Heart right ventricle (tissue), 16 donors: ENCODE measurements at regions not wholly inside any gene's neighbourhood (a gene's known extent, or its start where the extent isn't known, plus 50 kb on each side); places are given as distances from the start of the nearest gene placed in this dataset.

Experiments used
- ATAC-seq, 8 donors: fragments of 200-7000 bp; cut with Tn5 transposase; one replicate each; pipeline ENCODE4 v1.9.1; 2020; ENCODE audit warnings: mild to moderate bottlenecking in 8 of 8, moderate library complexity in 8 of 8, moderate number of reproducible peaks in 1 of 8
- DNase-seq, 2 donors: peaks; one replicate each; pipeline ENCODE4 v3.0.0-alpha.2; 2020
- H3K27ac ChIP-seq, 10 donors: fragments of 200-600 bp; sonication (generic) in 2 of 10; one replicate each; pipeline versions ENCODE4 v1.5.0 to v1.8.0; 2020 to 2022; ENCODE audit warnings: mild to moderate bottlenecking in 3 of 10
- H3K27me3 ChIP-seq, 7 donors: fragments of 200-600 bp; one replicate each; pipeline ENCODE4 v1.8.0; 2021 to 2022; ENCODE audit warnings: mild to moderate bottlenecking in 2 of 7
- H3K36me3 ChIP-seq, 9 donors: fragments of 200-600 bp; sonication (generic) in 1 of 9; one replicate each; pipeline versions ENCODE4 v1.5.0 to v1.8.0; 2020 to 2022; ENCODE audit warnings: mild to moderate bottlenecking in 2 of 9
- H3K4me1 ChIP-seq, 9 donors: fragments of 200-600 bp; sonication (generic) in 1 of 9; one replicate each; pipeline versions ENCODE4 v1.5.0 to v1.8.0; 2020 to 2022; ENCODE audit warnings: mild to moderate bottlenecking in 4 of 9
- H3K4me3 ChIP-seq, 10 donors: fragments of 200-600 bp; sonication (generic) in 2 of 10; one replicate each; pipeline versions ENCODE4 v1.5.0 to v1.8.0; 2020 to 2022; ENCODE audit warnings: mild to moderate bottlenecking in 7 of 10, moderate library complexity in 2 of 10
- H3K9me3 ChIP-seq, 11 donors: fragments of 200-600 bp in 10 of 11; sonication (generic) in 2 of 11; one replicate each; pipeline versions ENCODE4 v1.5.0 to v1.8.0; 2013 to 2022; ENCODE audit warnings: mild to moderate bottlenecking in 2 of 11, control low read depth in 1 of 11, moderate library complexity in 1 of 11
- WGBS, 2 donors: extraction: QIAGEN DNeasy Blood & Tissue Kit; methylation state at CpG; one replicate each; pipeline ENCODE4 v1.1.7; 2013; ENCODE audit warnings: inconsistent platforms in 1 of 2; 5-methylcytosine and 5-hydroxymethylcytosine counted together
- intact Hi-C, 10 donors: fragments of 100-400 bp; cut with DNase I; formaldehyde crosslinking; loops; one replicate each; pipeline versions ENCODE4 v1.11.1 to v1.14.2; 2022
- TF ChIP-seq, protein P1 (sequence below), 9 donors: fragments of 200-600 bp; sonication (generic) in 2 of 9; IDR thresholded peaks; one replicate each; pipeline versions ENCODE4 v1.5.0 to v1.8.0; 2021 to 2022; ENCODE audit warnings: antibody characterized with exemption in 9 of 9, mild to moderate bottlenecking in 5 of 9, moderate library complexity in 1 of 9
- donor health status: Arrhythmogenic right ventricular cardiomyopathy.
- donor health status: ischemic (EF 13 %, LVEDD 7.1; RV severe dilation, severe dysfunction).
- donor health status: healthy with polysubstance abuse.
- donor health status: DM: no; HTN: yes; CAD: no.
- donor health status: DM: no; HTN: no; CAD: no.
- donor health status: ischemic (EF 25% LVEDD 6.9; RV normal size, moderate dysfunction).
- donor health status: ischemic (EF 25% LVEDD 5.7; RV mildly dilated, moderate dysfunction).
- donor health status: healthy.
- donor health status: DM: yes; HTN: yes; CAD: no.
- donor health status: Ischemic cardiomyopathy.
- donor health status: ischemic (EF 35%, LVEDD 5.7; RV mildly dilated, moderate dysfunction).
- donor health status: nonischemic (EF 11% LVEDD 7.7; RV severe dilation, severe dysfunction).
- donor health status: DM: yes; HTN: yes; CAD: no.
- donor health status: PGD.
- donor health status: ischemic (EF 29% LVEDD 5.4; RV normal size, mild dysfunction).
- donor health status: nonischemic (EF 23%, LVEDD 6.1; RV moderate dilation, normal function).

DNA sequence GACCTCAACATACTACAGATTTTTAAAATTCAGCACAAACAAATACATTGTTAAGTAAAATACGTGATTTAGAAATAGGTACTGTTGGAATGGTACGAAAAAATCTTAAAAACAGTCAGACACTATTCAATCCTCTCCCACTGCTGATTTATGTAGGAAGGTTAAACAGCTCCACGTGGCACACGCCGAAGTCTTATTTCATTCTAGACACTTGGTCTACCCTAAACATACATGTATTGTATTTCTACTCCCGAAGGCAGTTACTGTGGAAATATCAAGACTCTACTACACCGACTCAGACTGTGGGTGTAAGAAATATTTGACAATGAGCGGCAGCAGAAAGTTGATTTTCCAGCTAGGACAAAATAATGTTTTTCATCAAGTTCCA lies 130.6 kb downstream of the MPP7 start:
- no peak for ATAC-seq
- 89 to 95% methylated on average over 8 of the region's 8 CpGs for WGBS, 2 donors
- intact Hi-C loops, result loop anchor here in 6 of 10 donors (10.0 kb wide), 3 partner anchors 427 to 727 kb away; partner anchors contain the start of gene MKX (in 3 of the 6)
- Histone ChIP-seq H3K27ac (no peak overlapping the region), H3K4me3 (no peak overlapping the region), H3K9me3 (no peaks in the 10 kb centered on the region), H3K27me3 (no peaks in the 10 kb centered on the region), H3K4me1 (peaks cover 0 to 12% (median 0%) of the 10 kb centered on the region in 9 donors), H3K36me3 (no peaks in the 10 kb centered on the region)
- DNase-seq, result no peak
- TF ChIP-seq, protein P1, sequence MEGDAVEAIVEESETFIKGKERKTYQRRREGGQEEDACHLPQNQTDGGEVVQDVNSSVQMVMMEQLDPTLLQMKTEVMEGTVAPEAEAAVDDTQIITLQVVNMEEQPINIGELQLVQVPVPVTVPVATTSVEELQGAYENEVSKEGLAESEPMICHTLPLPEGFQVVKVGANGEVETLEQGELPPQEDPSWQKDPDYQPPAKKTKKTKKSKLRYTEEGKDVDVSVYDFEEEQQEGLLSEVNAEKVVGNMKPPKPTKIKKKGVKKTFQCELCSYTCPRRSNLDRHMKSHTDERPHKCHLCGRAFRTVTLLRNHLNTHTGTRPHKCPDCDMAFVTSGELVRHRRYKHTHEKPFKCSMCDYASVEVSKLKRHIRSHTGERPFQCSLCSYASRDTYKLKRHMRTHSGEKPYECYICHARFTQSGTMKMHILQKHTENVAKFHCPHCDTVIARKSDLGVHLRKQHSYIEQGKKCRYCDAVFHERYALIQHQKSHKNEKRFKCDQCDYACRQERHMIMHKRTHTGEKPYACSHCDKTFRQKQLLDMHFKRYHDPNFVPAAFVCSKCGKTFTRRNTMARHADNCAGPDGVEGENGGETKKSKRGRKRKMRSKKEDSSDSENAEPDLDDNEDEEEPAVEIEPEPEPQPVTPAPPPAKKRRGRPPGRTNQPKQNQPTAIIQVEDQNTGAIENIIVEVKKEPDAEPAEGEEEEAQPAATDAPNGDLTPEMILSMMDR (IDR thresholded peaks at IDR 0.05), result no peak

DNA sequence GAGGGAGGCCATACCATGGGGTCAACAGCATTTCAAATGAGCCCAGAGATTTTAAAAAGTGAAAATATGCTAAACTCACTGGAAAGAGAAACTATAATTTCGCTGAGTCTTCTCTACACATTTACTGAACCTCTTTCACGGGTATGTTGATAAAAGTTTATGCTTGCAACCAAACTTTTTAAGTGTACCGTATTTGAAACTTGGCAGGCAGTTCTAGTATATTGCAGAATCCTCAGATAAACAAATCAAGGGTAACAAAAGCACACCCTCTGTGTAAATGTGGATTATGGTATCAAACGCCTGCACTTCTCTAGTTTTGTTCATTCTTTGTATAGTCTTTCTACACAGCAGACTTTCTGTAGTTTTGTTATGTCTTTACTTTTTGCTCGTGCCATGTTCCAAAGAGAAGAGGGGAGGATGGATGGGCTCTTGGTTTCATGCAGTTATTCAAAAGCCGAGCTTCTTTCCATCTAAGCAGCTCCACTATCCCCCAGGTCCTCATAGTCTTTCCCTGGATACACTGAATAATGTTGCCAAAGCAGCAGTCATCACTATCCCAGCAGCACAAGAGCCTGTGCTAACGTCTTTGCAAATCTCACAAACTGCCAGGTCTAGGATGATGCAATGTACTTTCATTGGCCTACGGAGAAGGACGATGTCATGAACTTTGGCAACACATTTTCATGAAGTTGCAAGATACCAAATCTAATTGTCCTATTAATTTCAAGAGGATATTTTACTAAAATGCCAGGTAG lies 131.2 kb downstream of the MPP7 start:
- H3K9me3 ChIP-seq, result no peaks in the 10 kb centered on the region
- DNase-seq, result peak in 1 of 2 donors; percentile 11
- H3K4me3 ChIP-seq, result peak overlapping the region in 2 of 10 donors; percentile 12 to 33
- intact Hi-C loops, result loop anchor here in 6 of 10 donors (10.0 kb wide), 3 partner anchors 427 to 727 kb away; partner anchors contain the start of gene MKX (in 3 of the 6)
- no peaks in the 10 kb centered on the region for H3K27me3 ChIP-seq
- peaks cover 0 to 12% (median 0%) of the 10 kb centered on the region in 9 donors for H3K4me1 ChIP-seq
- H3K27ac ChIP-seq, result no peak overlapping the region
- peak in 7 of 8 donors; percentile 57 to 97 (median 71) for ATAC-seq
- H3K36me3 ChIP-seq, result no peaks in the 10 kb centered on the region
- TF ChIP-seq, protein P1 (IDR thresholded peaks at IDR 0.05), result no peak
- 54 to 57% methylated on average over 9 of the region's 9 CpGs for WGBS, 2 donors

DNA sequence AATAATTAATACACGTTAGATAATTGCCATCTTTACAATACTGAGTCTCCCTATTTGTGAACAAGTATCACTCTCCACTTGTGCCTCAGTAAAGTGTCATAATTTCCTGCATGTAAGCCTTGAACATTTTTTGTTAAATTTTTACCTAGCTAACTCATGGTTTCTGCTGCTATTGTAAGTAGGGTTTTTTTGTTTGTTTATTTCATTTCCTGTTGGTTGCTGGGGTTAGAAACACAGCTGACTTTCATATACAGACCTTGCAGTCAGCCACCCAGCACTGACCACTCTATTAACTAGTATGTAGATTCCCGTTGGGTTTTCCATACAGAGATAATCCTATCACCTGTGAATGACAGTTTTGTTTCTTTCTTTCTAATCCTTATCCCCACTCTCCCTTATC lies 133.3 kb downstream of the MPP7 start:
- DNase-seq (no peak), ATAC-seq (no peak)
- peaks cover 0 to 12% (median 0%) of the 10 kb centered on the region in 9 donors for H3K4me1 ChIP-seq
- H3K4me3 ChIP-seq, result no peak overlapping the region
- 51 to 57% methylated on average over 2 of the region's 2 CpGs for WGBS, 2 donors
- H3K9me3 ChIP-seq, result no peaks in the 10 kb centered on the region
- no peak overlapping the region for H3K27ac ChIP-seq
- TF ChIP-seq, protein P1 (IDR thresholded peaks at IDR 0.05), result no peak
- no peaks in the 10 kb centered on the region for H3K27me3 ChIP-seq
- no peaks in the 10 kb centered on the region for H3K36me3 ChIP-seq
- intact Hi-C loops, result no loop called here

DNA sequence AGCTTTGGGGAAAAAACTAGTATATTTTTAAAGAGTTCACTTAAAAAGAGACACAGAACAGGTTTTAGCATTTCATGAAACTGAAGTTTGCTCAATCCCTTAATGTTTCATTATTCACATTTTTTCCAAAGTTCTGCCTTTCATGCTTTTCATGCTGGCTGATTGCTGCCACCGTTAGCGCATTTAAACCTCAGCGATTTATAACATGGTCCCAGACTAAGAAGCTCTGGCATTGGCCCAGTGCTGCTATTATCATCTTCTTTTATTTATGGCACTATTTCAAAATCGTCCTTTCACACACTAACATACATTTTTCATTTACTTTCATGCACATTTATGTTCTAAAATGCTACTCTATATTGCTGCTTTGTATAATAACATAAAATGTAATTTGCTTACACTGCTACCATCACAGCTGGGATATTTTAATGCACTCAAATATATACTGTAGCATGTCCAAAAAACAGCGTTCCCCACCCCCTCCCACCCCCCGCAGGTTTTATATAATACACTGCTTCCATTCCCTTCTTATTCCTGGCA lies 141.9 kb downstream of the MPP7 start:
- intact Hi-C loops, result no loop called here
- TF ChIP-seq, protein P1 (IDR thresholded peaks at IDR 0.05), result no peak
- 65 to 77% methylated on average over 6 of the region's 6 CpGs for WGBS, 2 donors
- Histone ChIP-seq H3K9me3 (peaks cover 0 to 9% (median 0%) of the 10 kb centered on the region in 11 donors), H3K36me3 (no peaks in the 10 kb centered on the region), H3K27me3 (no peaks in the 10 kb centered on the region), H3K4me3 (no peak overlapping the region), H3K27ac (no peak overlapping the region), H3K4me1 (no peaks in the 10 kb centered on the region)
- DNase-seq (no peak), ATAC-seq (no peak)
